ENCODE measurements at regions not wholly inside any gene's neighbourhood (a gene's known extent, or its start where the extent isn't known, plus 50 kb on each side); places are given as distances from the start of the nearest gene placed in this dataset.
A peak's percentile ranks its signal among the peaks of the same experiment; 100 is the strongest.

DNA sequence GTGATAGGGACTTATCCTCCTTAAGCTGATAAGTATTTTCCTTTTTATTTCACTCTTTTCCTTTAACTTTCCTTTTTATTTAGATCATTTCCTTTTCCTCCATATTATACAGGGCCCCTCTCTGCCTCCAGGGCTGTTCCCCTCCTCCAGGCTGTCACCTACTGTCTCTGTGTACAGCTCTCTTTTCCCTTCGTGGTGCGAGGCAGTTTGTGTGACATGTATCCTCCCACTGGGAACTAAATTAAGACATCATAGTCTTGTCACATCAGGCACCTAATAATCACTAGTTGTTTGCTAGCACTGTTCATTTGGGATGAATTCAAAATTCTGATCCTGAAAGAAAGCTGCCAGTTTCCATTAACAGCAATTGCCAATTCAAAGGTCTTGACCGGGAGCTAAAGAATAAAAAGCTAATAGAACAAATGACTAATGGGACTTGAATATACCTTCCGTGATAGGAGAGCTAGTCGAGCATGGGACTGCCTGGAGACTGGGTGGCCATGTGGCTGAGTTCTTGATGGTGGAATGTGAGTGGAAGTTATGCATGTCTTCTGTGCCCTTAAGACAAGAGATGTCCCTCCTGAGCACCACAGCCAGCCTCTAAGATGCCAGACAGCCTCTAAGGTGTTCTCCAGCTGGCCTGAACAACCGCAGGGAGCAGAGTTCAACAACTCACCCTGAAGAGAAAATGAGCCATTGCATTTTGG, 77.7 kb upstream of the LRRC55 start:
- DNase-seq: no peak

DNA sequence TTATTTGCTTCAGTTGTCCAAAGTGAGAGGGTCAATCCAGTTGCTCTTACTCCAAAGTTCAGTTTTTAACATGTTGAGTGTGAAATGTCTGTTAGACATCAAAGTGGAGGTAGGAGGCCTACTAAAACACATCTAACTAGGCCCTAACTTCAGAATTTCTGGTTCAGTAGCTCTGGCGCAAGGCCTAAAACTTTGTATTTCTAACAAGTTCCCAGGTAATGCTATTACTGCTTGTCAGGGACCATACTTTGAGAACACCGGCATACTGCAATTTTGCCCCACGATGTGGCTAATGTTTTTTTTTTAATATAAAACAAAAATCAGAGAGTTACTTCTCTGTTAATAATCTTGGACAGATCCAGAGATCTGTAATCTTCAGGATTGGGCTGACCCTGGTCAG, 72.4 kb upstream of the LRRC55 start:
- ATAC-seq (no peak), DNase-seq (no peak)

More for the DNA sequence above, 77.7 kb upstream of the LRRC55 start:
- ATAC-seq: no peak

DNA sequence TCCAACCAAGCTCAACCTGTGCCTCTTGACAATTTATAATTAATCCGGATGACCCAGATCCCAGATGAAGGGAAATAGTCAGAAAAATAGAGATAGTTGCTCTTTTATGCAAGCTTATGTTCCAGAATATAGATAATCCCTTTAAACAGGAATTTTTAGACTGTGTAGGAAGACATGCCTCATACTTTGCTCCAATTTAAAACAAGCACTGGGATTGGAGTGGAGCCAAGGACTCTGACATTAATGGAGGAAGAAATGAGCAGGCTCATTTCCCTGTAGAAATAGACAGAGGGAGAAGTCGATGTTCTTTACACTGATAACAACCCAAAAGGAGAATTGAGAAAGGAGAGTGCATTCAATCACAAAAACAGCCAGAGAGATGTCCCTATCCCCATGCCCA, 70.1 kb upstream of the LRRC55 start:
- ATAC-seq (no peak), DNase-seq (no peak)

DNA sequence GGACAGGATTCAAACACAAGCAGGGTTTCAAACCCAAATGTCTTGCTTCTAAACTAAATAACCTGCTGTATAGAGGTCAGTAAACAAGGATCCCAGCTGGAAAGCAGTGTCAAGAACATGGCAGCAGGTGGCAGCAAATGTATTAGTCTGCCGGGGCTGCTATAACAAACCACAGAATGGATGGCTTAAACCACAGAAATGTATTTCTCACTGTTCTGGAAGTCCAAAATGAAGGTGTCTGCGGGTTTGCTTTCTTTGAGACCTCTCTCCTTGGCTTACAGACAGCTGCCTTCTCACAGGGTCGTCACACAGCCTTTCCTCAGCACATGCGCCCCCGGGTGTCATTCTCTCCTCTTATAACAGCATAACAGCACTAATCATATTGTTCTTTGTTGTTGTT, 65.1 kb upstream of the LRRC55 start:
- peak; percentile 10 for DNase-seq

DNA sequence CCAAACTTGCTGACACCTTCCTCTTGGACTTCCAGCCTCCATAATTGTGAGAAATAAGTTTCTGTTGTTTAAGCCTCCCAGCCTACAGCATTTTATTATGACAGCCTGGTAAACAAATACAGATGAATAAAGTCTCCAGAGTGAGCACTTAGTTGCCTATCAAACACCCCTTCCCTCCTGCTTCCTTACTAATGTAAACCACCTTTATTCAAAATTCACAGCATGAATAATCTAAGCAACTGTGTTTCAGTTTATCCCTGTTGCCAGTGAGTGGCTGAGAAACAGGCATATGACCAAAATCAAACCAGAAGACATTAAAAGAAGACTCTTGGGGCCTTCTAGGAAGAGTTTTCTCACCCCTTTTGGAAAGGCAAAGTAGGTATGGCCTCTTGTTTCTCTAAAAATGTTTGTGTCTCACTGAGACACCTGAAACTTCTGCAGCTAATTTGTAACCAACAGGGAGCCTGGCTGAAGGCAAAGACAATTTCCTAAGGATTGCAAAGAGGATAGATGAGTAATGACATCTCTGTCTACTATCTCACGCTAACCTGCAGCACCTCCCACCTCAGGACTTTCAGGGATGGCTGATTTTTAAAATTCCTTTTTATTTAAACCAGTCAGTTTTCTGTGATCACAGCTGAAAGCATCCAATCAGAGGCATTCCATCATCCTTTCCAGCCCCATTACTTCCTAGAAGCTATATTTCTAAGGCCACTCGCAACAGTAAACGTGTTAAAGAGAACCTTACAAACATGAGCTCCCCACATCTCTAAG, 61.4 kb upstream of the LRRC55 start:
- no peak for ATAC-seq
- DNase-seq: no peak

More for the DNA sequence above, 65.1 kb upstream of the LRRC55 start:
- no peak for ATAC-seq

DNA sequence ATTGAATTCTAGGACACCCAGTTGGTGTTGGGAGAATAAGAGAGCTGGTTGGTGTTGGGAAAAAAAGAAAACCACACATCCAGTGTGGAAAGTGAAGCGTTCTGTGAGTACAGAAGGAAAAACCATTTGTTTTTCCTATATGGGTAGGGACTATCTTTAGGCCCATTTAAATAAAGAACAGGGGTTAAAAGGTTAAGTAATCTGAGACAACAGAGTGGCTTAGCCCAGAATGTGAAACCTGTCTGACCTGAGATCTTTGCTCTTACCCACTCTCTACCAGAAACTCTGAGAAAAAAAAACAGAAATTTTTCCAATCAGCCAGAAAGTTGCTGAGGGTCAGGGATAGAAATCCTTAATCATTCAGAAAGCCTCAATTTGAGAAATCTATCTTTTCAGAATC, 59.8 kb upstream of the LRRC55 start:
- no peak for DNase-seq
- no peak for ATAC-seq

DNA sequence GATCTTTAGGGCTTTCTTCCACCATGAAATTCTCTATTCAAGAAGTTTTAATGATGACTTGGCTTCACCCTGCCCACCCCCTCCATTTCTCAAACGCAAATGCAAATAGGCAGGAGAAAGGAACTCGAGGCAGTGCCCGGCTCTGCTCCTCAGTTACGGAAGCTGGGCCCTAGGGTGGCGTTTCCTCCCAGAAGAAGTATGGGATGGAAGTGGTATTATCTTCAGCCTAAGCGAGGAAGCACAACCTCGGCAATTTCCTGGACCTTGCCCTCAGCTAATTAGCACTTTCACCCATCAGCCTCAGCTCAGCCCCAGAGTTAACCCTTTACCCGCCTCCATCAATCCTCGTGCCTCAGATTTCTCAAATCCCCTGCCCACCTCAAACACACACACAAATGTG, 58.2 kb upstream of the LRRC55 start:
- ATAC-seq: no peak
- DNase-seq: no peak

DNA sequence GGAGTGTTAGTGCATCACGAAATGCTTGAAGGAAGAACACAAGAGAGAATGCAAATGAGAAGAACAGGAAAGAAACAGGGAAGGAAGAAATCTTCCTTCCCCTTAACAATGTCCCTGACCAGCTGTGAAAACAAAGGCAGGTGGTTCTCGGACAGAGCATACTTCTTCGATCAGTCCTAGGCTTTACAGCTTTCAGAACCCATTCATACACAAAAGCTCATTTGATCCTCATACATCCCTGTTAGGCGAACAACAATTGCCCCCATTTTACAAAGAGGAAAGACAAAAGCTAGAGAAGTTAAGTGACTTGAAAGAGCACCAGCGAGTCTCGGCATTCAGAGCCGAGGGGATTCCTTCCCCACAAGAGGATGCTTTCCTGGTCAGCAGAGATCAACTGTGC, 57.2 kb upstream of the LRRC55 start:
- ATAC-seq (no peak), DNase-seq (no peak)

DNA sequence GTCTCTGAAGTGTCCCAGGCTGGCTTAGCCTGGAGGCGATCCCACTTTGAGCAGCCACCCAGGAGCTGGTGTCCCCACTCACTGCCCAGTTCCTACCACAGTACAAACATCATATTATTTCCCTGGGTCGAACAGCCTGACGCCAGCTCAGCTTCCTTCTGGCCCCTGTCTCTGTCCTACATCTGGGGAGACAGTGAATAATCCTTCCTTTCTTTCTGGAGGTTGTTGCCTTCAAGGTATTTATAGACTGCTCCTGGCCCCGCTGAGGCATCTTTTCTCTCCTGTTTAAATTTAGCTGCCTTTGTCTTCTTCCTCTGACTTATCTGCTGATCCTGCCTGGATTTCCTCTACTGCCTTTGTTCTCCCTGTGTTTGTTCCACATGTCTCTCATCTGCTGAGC, 56.8 kb upstream of the LRRC55 start:
- ATAC-seq: no peak
- no peak for DNase-seq

DNA sequence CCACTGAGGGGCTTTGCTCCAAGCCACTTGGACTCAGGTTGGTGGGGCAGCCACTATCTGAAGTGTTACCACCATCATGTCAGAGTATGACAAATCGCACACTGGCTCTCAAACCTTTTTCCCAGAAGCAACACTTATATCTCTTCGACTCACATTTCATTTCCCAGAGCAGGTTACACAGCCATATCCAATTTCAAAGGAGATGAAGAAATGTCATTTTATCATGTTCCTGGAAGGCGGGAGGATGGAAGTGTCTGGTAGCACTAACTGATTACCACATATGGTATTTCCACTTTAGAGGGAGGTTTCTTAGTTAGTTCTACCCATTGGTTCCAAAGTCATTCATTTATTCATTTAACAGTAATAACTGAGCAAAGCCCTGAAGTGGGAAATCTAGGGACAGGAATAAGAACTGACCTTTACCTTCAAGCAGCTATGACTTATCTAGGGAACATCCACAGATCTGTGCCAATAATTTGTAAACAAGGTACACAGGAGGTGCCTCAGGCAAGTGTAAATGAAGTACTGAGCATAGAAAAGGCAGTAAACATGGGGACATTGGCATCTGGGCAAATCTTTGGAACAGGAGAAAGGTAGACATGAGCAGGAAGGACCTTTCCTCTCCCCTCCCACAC, 54.9 kb upstream of the LRRC55 start:
- ATAC-seq (no peak), DNase-seq (no peak)

DNA sequence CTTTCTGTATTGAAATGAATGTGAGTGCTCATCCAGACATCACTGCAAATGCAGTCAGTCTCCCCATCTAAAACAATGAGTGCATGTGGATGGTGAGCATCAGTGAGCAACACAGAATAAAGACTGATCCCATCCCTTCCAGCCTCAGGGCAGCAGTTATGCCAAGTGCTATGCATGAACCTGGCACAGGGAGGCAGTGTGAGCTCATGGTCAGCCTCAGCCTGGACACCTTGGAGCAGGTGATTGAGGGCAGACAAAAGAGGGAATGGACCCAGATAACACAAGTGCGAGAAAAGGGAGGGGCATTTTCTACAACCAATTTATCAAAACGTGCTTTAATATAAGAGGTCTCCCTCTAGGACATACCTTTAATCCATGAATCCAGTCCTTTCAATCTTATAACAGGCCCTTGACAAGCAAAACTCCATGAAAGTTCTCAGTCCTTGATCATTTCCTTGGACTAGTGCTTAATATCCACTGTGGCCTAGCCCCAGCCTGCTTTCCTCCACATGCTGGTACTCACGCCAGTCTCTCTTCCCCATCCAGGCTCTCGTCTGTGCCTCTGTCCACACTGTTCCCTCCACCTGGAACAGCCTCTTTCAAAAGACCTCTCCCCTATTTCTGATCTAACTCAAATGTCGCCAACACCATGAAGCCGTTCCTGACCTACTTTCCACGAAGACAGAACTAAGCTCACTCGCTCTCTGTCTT, 50.5 kb upstream of the LRRC55 start:
- DNase-seq (no peak), ATAC-seq (no peak)
